GM12878 (cell line): ENCODE measurements at regions not wholly inside any gene's neighbourhood (a gene's known extent, or its start where the extent isn't known, plus 50 kb on each side); places are given as distances from the start of the nearest gene placed in this dataset.

Experiments used
- ATAC-seq: fragments of 200-7000 bp; cut with Tn5 transposase; 3 replicates; pipeline ENCODE4 v1.9.1; 2020; ENCODE audit warnings: mild to moderate bottlenecking, moderate library complexity
- BruUV-seq: library from RNA; stranded (reverse); fragments of 400-500 nt; replicated peaks from 2 replicates; lab custom pipeline; 2021; lab: Mats Ljungman, UMichigan
- CTCF ChIA-PET: fragments of 300-600 bp; sonication (Branson Sonifier 250); formaldehyde crosslinking; extraction: SDS; loops from one replicate; lab custom pipeline; 2021; ENCODE audit warnings: inconsistent platforms; lab: Yijun Ruan, JAX
- POLR2A ChIA-PET: fragments of 350-600 bp; formaldehyde crosslinking; extraction: SDS; loops from one replicate; lab custom pipeline; 2021; ENCODE audit warnings: inconsistent platforms; lab: Charles Lee
- RAD21 ChIA-PET: fragments of 300-600 bp; sonication (Branson Sonifier 250); formaldehyde crosslinking; loops from one replicate; lab custom pipeline; 2023; ENCODE audit warnings: antibody characterized with exemption; ENCODE audit not compliant: unreplicated experiment; lab: Charles Lee
- SMC1A ChIA-PET: fragments of 300-600 bp; sonication (Branson Sonifier 250); formaldehyde crosslinking; loops from one replicate; lab custom pipeline; 2023; ENCODE audit not compliant: unreplicated experiment, uncharacterized antibody; lab: Charles Lee
- DNase-seq: peaks from one replicate; pipeline ENCODE4 v3.0.0-alpha.2; 2011; ENCODE audit warnings: low read depth, low spot score
- FAIRE-seq: peaks from 3 replicates; lab custom pipeline; 2011; peaks lifted over from hg19 to GRCh38; lab: Jason Lieb, UNC
- H2AFZ ChIP-seq: 2 replicates; pipeline ENCODE4 v1.6.0; 2011; ENCODE audit warnings: low read depth, low read length, control low read depth; ENCODE audit not compliant: control insufficient read depth
- H3K27ac ChIP-seq: 2 replicates; pipeline ENCODE4 v1.5.1; 2011; ENCODE audit warnings: control low read depth; ENCODE audit not compliant: control insufficient read depth, insufficient read depth
- H3K27me3 ChIP-seq, 2 experiments: replicated peaks in 1 of 2; 2 replicates each; pipeline versions ENCODE4 v1.6.0 to v1.6.1; 2011; ENCODE audit warnings: low read length in 1 of 2; ENCODE audit not compliant: control insufficient read depth in 2 of 2, insufficient read depth in 2 of 2
- H3K36me3 ChIP-seq, 2 experiments: 2 replicates each; pipeline ENCODE4 v1.5.1; 2011; ENCODE audit warnings: low read length in 1 of 2; ENCODE audit not compliant: control insufficient read depth in 2 of 2, insufficient read depth in 2 of 2
- H3K4me1 ChIP-seq: 2 replicates; pipeline ENCODE4 v1.6.1; 2011; ENCODE audit warnings: mild to moderate bottlenecking, low read length, moderate library complexity, mixed read lengths; ENCODE audit not compliant: control insufficient read depth, insufficient read depth
- H3K4me2 ChIP-seq: 2 replicates; pipeline ENCODE4 v1.6.0; 2011; ENCODE audit warnings: control low read depth; ENCODE audit not compliant: control insufficient read depth, insufficient read depth
- H3K4me3 ChIP-seq: fragments of 200-600 bp; sonication (generic); 2 replicates; pipeline ENCODE4 v1.5.1; 2016
- H3K79me2 ChIP-seq: 2 replicates; pipeline ENCODE4 v1.6.0; 2011; ENCODE audit warnings: low read length; ENCODE audit not compliant: control insufficient read depth, insufficient read depth
- H3K9ac ChIP-seq: 2 replicates; pipeline ENCODE4 v1.8.0; 2011; ENCODE audit warnings: low read length, control low read depth, mixed read lengths; ENCODE audit not compliant: control insufficient read depth, insufficient read depth
- H3K9me3 ChIP-seq: replicated peaks from 3 replicates; pipeline ENCODE4 v1.5.1; 2011; ENCODE audit warnings: mild to moderate bottlenecking, low read length; ENCODE audit not compliant: control insufficient read depth, insufficient read depth
- H4K20me1 ChIP-seq: 2 replicates; pipeline ENCODE4 v1.6.0; 2011; ENCODE audit not compliant: control insufficient read depth, insufficient read depth
- BCL11A ChIP-seq: IDR thresholded peaks from 2 replicates; pipeline ENCODE4 v1.6.1; 2011; ENCODE audit warnings: low read depth, low read length
- FOXM1 ChIP-seq: IDR thresholded peaks from 2 replicates; pipeline ENCODE4 v1.6.1; 2012; ENCODE audit warnings: low read depth, mild to moderate bottlenecking, inconsistent platforms, low read length, moderate library complexity
- HDGF ChIP-seq: fragments of 450-650 bp; IDR thresholded peaks from 2 replicates; pipeline ENCODE4 v1.6.1; 2016; ENCODE audit warnings: antibody characterized with exemption
- POLR2AphosphoS5 ChIP-seq: IDR thresholded peaks from 2 replicates; pipeline ENCODE4 v1.6.1; 2011; ENCODE audit warnings: mild to moderate bottlenecking, low read length, inconsistent platforms
- RAD51 ChIP-seq: fragments of 450-650 bp; IDR thresholded peaks from 2 replicates; pipeline ENCODE4 v1.6.1; 2016; ENCODE audit warnings: moderate library complexity, mild to moderate bottlenecking, inconsistent platforms
- SPI1 ChIP-seq: IDR thresholded peaks from 2 replicates; pipeline ENCODE4 v1.6.1; 2011; ENCODE audit warnings: low read depth, mild to moderate bottlenecking, low read length, moderate library complexity, borderline replicate concordance; ENCODE audit not compliant: insufficient read depth
- ZNF207 ChIP-seq: fragments of 450-650 bp; IDR thresholded peaks from 2 replicates; pipeline ENCODE4 v1.6.1; 2014; ENCODE audit warnings: antibody characterized with exemption, mild to moderate bottlenecking, borderline replicate concordance
- ZSCAN29 ChIP-seq: fragments of 450-650 bp; IDR thresholded peaks from 2 replicates; pipeline ENCODE4 v1.6.1; 2017; ENCODE audit warnings: mild to moderate bottlenecking, moderate library complexity
- WGBS: methylation state at CpG from one replicate; pipeline ENCODE4 v1.1.6; 2016; ENCODE audit warnings: low lambda C conversion rate; ENCODE audit not compliant: insufficient replicate concordance, insufficient coverage; ENCODE audit errors: missing lambda C conversion rate; 5-methylcytosine and 5-hydroxymethylcytosine counted together
- in situ Hi-C: fragments of 300-500 bp; cut with MboI; formaldehyde crosslinking; loops from 9 replicates; pipeline ENCODE4 v1.14.3; 2018; ENCODE audit warnings: mixed read lengths
- intact Hi-C: fragments of 100-400 bp; cut with micrococcal nuclease; formaldehyde crosslinking; loops from one replicate; pipeline ENCODE4 v1.14.2; 2022; ENCODE audit not compliant: unreplicated experiment
- TF ChIP-seq, protein P1 (sequence below): fragments of 450-650 bp; IDR thresholded peaks from 2 replicates; pipeline ENCODE4 v1.6.1; 2017; ENCODE audit warnings: low read depth, mild to moderate bottlenecking, moderate library complexity
- TF ChIP-seq, protein P2 (sequence below): fragments of 450-650 bp; IDR thresholded peaks from 2 replicates; pipeline ENCODE4 v1.6.1; 2017; ENCODE audit warnings: mild to moderate bottlenecking, low read depth, inconsistent platforms; ENCODE audit not compliant: poor library complexity, severe bottlenecking
- TF ChIP-seq, protein P3 (sequence below): IDR thresholded peaks from 2 replicates; pipeline ENCODE4 v1.6.1; 2011; ENCODE audit warnings: low read depth, mild to moderate bottlenecking, low read length, moderate library complexity, borderline replicate concordance; ENCODE audit errors: extremely low read depth
- TF ChIP-seq, protein P4 (sequence below): fragments of 450-650 bp; IDR thresholded peaks from 2 replicates; pipeline ENCODE4 v1.6.1; 2016; ENCODE audit warnings: mild to moderate bottlenecking

DNA sequence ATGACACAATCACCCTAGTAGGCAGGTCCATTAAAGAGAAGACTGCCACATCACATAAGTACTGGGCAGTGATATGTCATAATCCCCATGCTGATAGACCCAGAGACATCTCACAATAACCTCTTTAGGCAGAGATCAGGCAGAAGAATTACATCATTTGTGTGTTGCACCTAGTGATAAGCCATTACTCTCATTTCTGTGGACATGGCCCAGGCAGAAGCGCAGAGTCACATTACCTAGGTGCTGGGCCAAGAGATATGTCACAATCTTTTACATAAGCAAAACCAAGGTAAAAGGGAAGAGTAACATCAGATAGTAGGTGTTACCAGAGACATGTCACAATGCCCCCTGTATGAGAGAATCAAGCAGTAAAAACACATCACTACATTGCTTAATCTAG, 71.9 kb downstream of the ZNF726 start (continued):
- TF ChIP-seq, protein P1, sequence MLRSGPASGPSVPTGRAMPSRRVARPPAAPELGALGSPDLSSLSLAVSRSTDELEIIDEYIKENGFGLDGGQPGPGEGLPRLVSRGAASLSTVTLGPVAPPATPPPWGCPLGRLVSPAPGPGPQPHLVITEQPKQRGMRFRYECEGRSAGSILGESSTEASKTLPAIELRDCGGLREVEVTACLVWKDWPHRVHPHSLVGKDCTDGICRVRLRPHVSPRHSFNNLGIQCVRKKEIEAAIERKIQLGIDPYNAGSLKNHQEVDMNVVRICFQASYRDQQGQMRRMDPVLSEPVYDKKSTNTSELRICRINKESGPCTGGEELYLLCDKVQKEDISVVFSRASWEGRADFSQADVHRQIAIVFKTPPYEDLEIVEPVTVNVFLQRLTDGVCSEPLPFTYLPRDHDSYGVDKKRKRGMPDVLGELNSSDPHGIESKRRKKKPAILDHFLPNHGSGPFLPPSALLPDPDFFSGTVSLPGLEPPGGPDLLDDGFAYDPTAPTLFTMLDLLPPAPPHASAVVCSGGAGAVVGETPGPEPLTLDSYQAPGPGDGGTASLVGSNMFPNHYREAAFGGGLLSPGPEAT = no peak

DNA sequence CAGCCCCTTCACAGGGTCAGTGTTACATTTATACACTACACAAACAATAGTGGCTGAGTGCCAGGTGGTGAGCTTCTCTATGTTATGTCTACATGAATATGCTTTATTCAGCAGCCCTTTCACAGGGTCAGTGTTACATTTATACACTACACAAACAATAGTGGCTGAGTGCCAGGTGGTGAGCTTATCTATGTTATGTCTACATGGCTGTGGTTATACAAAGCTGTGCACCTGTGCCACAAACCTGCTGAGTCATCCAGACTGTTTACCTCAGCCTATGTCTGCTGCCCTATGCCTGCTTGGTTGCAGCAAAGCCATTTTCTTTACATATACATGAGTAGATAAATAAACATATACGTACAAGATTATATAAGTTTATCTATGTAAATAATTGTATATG, 76.5 kb downstream of the ZNF726 start:
- in situ Hi-C loops (no loop called here), intact Hi-C loops (no loop called here)
- BruUV-seq = no TSS peak
- no peak for ATAC-seq
- Histone ChIP-seq H3K4me2 (no peak overlapping the region), H3K79me2 (no peaks in the 10 kb centered on the region), H3K4me3 (no peak overlapping the region), H2AFZ (no peak overlapping the region), H3K36me3 (no peaks in the 10 kb centered on the region), H3K27me3 (no peaks in the 10 kb centered on the region), H3K27ac (no peak overlapping the region), H3K9me3 (no peaks in the 10 kb centered on the region; the same call in 1 of the 3 replicates), H3K4me1 (no peaks in the 10 kb centered on the region), H3K9ac (no peak overlapping the region), H4K20me1 (no peaks in the 10 kb centered on the region)
- no peak for DNase-seq
- POLR2A ChIA-PET = no interaction called here
- CTCF ChIA-PET = no interaction called here
- SMC1A ChIA-PET = no interaction called here
- RAD21 ChIA-PET = no interaction called here
- WGBS = 44% methylated on average over 1 of the region's 1 CpG
- FAIRE-seq = no peak
- no peak for TF ChIP-seq SPI1
- TF ChIP-seq HDGF = no peak
- no peak for TF ChIP-seq RAD51
- no peak for TF ChIP-seq POLR2AphosphoS5
- TF ChIP-seq ZSCAN29 = no peak
- no peak for TF ChIP-seq FOXM1
- TF ChIP-seq, protein P2, sequence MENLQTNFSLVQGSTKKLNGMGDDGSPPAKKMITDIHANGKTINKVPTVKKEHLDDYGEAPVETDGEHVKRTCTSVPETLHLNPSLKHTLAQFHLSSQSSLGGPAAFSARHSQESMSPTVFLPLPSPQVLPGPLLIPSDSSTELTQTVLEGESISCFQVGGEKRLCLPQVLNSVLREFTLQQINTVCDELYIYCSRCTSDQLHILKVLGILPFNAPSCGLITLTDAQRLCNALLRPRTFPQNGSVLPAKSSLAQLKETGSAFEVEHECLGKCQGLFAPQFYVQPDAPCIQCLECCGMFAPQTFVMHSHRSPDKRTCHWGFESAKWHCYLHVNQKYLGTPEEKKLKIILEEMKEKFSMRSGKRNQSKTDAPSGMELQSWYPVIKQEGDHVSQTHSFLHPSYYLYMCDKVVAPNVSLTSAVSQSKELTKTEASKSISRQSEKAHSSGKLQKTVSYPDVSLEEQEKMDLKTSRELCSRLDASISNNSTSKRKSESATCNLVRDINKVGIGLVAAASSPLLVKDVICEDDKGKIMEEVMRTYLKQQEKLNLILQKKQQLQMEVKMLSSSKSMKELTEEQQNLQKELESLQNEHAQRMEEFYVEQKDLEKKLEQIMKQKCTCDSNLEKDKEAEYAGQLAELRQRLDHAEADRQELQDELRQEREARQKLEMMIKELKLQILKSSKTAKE = no peak
- TF ChIP-seq, protein P3, sequence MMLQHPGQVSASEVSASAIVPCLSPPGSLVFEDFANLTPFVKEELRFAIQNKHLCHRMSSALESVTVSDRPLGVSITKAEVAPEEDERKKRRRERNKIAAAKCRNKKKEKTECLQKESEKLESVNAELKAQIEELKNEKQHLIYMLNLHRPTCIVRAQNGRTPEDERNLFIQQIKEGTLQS = no peak
- TF ChIP-seq ZNF207 = no peak
- TF ChIP-seq, protein P4, sequence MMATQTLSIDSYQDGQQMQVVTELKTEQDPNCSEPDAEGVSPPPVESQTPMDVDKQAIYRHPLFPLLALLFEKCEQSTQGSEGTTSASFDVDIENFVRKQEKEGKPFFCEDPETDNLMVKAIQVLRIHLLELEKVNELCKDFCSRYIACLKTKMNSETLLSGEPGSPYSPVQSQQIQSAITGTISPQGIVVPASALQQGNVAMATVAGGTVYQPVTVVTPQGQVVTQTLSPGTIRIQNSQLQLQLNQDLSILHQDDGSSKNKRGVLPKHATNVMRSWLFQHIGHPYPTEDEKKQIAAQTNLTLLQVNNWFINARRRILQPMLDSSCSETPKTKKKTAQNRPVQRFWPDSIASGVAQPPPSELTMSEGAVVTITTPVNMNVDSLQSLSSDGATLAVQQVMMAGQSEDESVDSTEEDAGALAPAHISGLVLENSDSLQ = no peak
- TF ChIP-seq BCL11A = no peak
